WTC11 (cell line): ENCODE measurements at regions not wholly inside any gene's neighbourhood (a gene's known extent, or its start where the extent isn't known, plus 50 kb on each side); places are given as distances from the start of the nearest gene placed in this dataset.

Experiments
- ATF3 ChIP-seq: sonication (generic); formaldehyde crosslinking; conservative IDR thresholded peaks from 2 replicates; pipeline ENCODE4 v1.8.1; 2022; ENCODE audit warnings: mild to moderate bottlenecking, missing genetic modification reagents
- CREB1 ChIP-seq: sonication (generic); formaldehyde crosslinking; IDR thresholded peaks from 2 replicates; pipeline ENCODE4 v1.8.0; 2023; ENCODE audit warnings: mild to moderate bottlenecking, missing genetic modification reagents
- CTCF ChIP-seq: fragments of 200-600 bp; IDR thresholded peaks from 2 replicates; pipeline ENCODE4 v1.8.0; 2022; ENCODE audit warnings: antibody characterized with exemption
- E2F4 ChIP-seq: sonication (generic); formaldehyde crosslinking; IDR thresholded peaks from 2 replicates; pipeline ENCODE4 v1.8.1; 2022; ENCODE audit warnings: low read depth, mild to moderate bottlenecking, moderate library complexity, missing genetic modification reagents, borderline replicate concordance
- ELF4 ChIP-seq: sonication (generic); formaldehyde crosslinking; IDR thresholded peaks from 2 replicates; pipeline ENCODE4 v1.8.1; 2022; ENCODE audit warnings: low read depth, mild to moderate bottlenecking, moderate library complexity, missing genetic modification reagents
- ESRRA ChIP-seq: sonication (generic); formaldehyde crosslinking; IDR thresholded peaks from 2 replicates; pipeline ENCODE4 v1.8.1; 2022; ENCODE audit warnings: mild to moderate bottlenecking, missing genetic modification reagents, borderline replicate concordance
- PRRX2 ChIP-seq: fragments of 250-450 bp; sonication (Bioruptor Pico); IDR thresholded peaks from 2 replicates; pipeline ENCODE4 v1.8.0; 2021; ENCODE audit warnings: mild to moderate bottlenecking
- SOX15 ChIP-seq: fragments of 250-450 bp; sonication (Bioruptor Pico); IDR thresholded peaks from 2 replicates; pipeline ENCODE4 v1.9.0; 2021; ENCODE audit warnings: mild to moderate bottlenecking
- TEAD4 ChIP-seq: sonication (generic); formaldehyde crosslinking; IDR thresholded peaks from 2 replicates; pipeline ENCODE4 v1.8.0; 2022; ENCODE audit warnings: mild to moderate bottlenecking, missing genetic modification reagents
- TF ChIP-seq, protein P1 (sequence below): sonication (generic); formaldehyde crosslinking; IDR thresholded peaks from 2 replicates; pipeline ENCODE4 v1.8.0; 2022; ENCODE audit warnings: mild to moderate bottlenecking, missing genetic modification reagents
- TF ChIP-seq, protein P2 (sequence below): sonication (generic); formaldehyde crosslinking; IDR thresholded peaks from 2 replicates; pipeline ENCODE4 v1.8.1; 2023; ENCODE audit warnings: mild to moderate bottlenecking, missing genetic modification reagents
- TF ChIP-seq, protein P3 (sequence below): sonication (generic); formaldehyde crosslinking; IDR thresholded peaks from 2 replicates; pipeline ENCODE4 v1.8.0; 2022; ENCODE audit warnings: missing genetic modification reagents

DNA sequence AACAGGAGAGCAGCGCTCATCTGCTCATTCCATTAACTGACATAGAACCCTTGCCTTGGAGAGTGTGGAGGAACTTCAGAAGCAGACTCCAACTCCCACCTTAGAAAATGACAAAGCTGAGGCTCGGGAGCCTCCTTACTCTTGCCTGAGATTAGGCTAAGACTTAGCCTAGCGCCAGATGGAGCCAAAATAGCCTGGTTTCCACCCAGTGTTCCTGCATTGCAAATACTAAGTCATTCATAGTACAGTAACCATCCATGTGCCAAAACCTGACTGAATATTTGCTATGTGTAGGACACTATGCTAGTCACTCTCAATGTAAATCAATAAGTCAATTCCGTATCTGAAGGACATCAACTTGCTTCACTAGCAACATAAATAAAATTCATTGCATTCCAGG, 387.4 kb upstream of the CPEB2 start:
- TF ChIP-seq CTCF (no peak), PRRX2 (CRISPR knock-in tag) (no peak), ESRRA (CRISPR knock-in tag) (no peak), E2F4 (CRISPR knock-in tag) (no peak), ELF4 (CRISPR knock-in tag) (no peak), TEAD4 (CRISPR knock-in tag) (no peak), ATF3 (CRISPR knock-in tag) (no peak), SOX15 (CRISPR knock-in tag) (no peak), CREB1 (no peak)
- TF ChIP-seq, protein P1, sequence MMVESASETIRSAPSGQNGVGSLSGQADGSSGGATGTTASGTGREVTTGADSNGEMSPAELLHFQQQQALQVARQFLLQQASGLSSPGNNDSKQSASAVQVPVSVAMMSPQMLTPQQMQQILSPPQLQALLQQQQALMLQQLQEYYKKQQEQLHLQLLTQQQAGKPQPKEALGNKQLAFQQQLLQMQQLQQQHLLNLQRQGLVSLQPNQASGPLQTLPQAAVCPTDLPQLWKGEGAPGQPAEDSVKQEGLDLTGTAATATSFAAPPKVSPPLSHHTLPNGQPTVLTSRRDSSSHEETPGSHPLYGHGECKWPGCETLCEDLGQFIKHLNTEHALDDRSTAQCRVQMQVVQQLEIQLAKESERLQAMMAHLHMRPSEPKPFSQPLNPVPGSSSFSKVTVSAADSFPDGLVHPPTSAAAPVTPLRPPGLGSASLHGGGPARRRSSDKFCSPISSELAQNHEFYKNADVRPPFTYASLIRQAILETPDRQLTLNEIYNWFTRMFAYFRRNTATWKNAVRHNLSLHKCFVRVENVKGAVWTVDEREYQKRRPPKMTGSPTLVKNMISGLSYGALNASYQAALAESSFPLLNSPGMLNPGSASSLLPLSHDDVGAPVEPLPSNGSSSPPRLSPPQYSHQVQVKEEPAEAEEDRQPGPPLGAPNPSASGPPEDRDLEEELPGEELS: no peak
- TF ChIP-seq, protein P2, sequence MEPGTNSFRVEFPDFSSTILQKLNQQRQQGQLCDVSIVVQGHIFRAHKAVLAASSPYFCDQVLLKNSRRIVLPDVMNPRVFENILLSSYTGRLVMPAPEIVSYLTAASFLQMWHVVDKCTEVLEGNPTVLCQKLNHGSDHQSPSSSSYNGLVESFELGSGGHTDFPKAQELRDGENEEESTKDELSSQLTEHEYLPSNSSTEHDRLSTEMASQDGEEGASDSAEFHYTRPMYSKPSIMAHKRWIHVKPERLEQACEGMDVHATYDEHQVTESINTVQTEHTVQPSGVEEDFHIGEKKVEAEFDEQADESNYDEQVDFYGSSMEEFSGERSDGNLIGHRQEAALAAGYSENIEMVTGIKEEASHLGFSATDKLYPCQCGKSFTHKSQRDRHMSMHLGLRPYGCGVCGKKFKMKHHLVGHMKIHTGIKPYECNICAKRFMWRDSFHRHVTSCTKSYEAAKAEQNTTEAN: no peak
- TF ChIP-seq, protein P3, sequence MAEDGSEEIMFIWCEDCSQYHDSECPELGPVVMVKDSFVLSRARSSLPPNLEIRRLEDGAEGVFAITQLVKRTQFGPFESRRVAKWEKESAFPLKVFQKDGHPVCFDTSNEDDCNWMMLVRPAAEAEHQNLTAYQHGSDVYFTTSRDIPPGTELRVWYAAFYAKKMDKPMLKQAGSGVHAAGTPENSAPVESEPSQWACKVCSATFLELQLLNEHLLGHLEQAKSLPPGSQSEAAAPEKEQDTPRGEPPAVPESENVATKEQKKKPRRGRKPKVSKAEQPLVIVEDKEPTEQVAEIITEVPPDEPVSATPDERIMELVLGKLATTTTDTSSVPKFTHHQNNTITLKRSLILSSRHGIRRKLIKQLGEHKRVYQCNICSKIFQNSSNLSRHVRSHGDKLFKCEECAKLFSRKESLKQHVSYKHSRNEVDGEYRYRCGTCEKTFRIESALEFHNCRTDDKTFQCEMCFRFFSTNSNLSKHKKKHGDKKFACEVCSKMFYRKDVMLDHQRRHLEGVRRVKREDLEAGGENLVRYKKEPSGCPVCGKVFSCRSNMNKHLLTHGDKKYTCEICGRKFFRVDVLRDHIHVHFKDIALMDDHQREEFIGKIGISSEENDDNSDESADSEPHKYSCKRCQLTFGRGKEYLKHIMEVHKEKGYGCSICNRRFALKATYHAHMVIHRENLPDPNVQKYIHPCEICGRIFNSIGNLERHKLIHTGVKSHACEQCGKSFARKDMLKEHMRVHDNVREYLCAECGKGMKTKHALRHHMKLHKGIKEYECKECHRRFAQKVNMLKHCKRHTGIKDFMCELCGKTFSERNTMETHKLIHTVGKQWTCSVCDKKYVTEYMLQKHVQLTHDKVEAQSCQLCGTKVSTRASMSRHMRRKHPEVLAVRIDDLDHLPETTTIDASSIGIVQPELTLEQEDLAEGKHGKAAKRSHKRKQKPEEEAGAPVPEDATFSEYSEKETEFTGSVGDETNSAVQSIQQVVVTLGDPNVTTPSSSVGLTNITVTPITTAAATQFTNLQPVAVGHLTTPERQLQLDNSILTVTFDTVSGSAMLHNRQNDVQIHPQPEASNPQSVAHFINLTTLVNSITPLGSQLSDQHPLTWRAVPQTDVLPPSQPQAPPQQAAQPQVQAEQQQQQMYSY (CRISPR knock-in tag): no peak
